DND-41 (cell line): ENCODE measurements at regions not wholly inside any gene's neighbourhood (a gene's known extent, or its start where the extent isn't known, plus 50 kb on each side); places are given as distances from the start of the nearest gene placed in this dataset.

Source experiments
- CTCF ChIP-seq: IDR thresholded peaks from 2 replicates; pipeline ENCODE4 v1.5.1; 2012; ENCODE audit warnings: borderline replicate concordance, low read length, moderate library complexity, mild to moderate bottlenecking; ENCODE audit not compliant: poor library complexity, severe bottlenecking; ENCODE audit errors: extremely low read depth
- EZH2 ChIP-seq: IDR thresholded peaks from 3 replicates; pipeline ENCODE4 v1.6.1; 2012; ENCODE audit warnings: borderline replicate concordance, low read depth, mild to moderate bottlenecking, moderate library complexity, low read length, inconsistent platforms; ENCODE audit not compliant: severe bottlenecking

DNA sequence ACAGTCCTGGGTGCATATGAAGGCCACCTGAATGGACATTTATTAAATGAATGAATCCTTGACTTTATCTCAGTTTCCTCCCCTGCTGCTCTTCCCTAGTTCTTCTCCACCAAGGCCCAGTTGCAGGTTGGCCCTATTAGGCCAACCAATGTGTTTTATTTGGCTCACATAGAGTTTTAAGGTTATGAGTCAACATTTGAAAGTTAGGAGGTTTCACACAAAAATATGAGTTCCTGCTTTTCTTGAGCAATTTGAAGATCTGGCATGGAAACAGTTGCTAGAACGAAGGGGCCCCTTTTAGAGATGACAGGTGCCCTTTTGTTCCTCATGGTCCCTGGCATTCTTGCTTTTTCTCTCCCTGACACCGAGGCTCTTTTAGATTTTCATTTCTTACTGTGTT, 83.0 kb upstream of the PDZRN3 start:
- TF ChIP-seq CTCF (no peak), EZH2 (no peak)
